WTC11 (cell line): ENCODE measurements at regions not wholly inside any gene's neighbourhood (a gene's known extent, or its start where the extent isn't known, plus 50 kb on each side); places are given as distances from the start of the nearest gene placed in this dataset.

Experiments used
- ARID4B ChIP-seq: sonication (generic); formaldehyde crosslinking; IDR thresholded peaks from 2 replicates; pipeline ENCODE4 v1.8.0; 2023; ENCODE audit warnings: missing genetic modification reagents, mild to moderate bottlenecking, borderline replicate concordance
- CTCF ChIP-seq: fragments of 200-600 bp; IDR thresholded peaks from 2 replicates; pipeline ENCODE4 v1.8.0; 2022; ENCODE audit warnings: antibody characterized with exemption
- FOXJ3 ChIP-seq: sonication (generic); formaldehyde crosslinking; IDR thresholded peaks from 2 replicates; pipeline ENCODE4 v1.9.0; 2021; ENCODE audit warnings: missing genetic modification reagents, mild to moderate bottlenecking, borderline replicate concordance
- JAZF1 ChIP-seq: fragments of 250-450 bp; sonication (Bioruptor Pico); IDR thresholded peaks from 2 replicates; pipeline ENCODE4 v1.9.0; 2021; ENCODE audit warnings: moderate library complexity, mild to moderate bottlenecking, inconsistent platforms
- MAX ChIP-seq: sonication (generic); formaldehyde crosslinking; IDR thresholded peaks from 2 replicates; pipeline ENCODE4 v1.8.0; 2022; ENCODE audit warnings: mild to moderate bottlenecking, missing genetic modification reagents
- NFYB ChIP-seq: sonication (generic); formaldehyde crosslinking; conservative IDR thresholded peaks from 2 replicates; pipeline ENCODE4 v1.8.0; 2022; ENCODE audit warnings: low read depth, missing genetic modification reagents
- STAT6 ChIP-seq: sonication (generic); formaldehyde crosslinking; conservative IDR thresholded peaks from 2 replicates; pipeline ENCODE4 v1.8.1; 2023; ENCODE audit warnings: mild to moderate bottlenecking, low read depth, missing genetic modification reagents, moderate library complexity
- TEAD4 ChIP-seq: sonication (generic); formaldehyde crosslinking; IDR thresholded peaks from 2 replicates; pipeline ENCODE4 v1.8.0; 2022; ENCODE audit warnings: mild to moderate bottlenecking, missing genetic modification reagents
- ZBTB43 ChIP-seq: sonication (generic); formaldehyde crosslinking; IDR thresholded peaks from 2 replicates; pipeline ENCODE4 v1.8.1; 2023; ENCODE audit warnings: mild to moderate bottlenecking, missing genetic modification reagents
- ZNF219 ChIP-seq: sonication (generic); formaldehyde crosslinking; IDR thresholded peaks from 2 replicates; pipeline ENCODE4 v1.8.0; 2023; ENCODE audit warnings: missing genetic modification reagents, mild to moderate bottlenecking, borderline replicate concordance
- ZNF263 ChIP-seq: sonication (generic); formaldehyde crosslinking; IDR thresholded peaks from 2 replicates; pipeline ENCODE4 v1.8.1; 2022; ENCODE audit warnings: low read depth, mild to moderate bottlenecking, moderate library complexity, missing genetic modification reagents
- ZSCAN18 ChIP-seq: fragments of 250-450 bp; sonication (Bioruptor Pico); IDR thresholded peaks from 2 replicates; pipeline ENCODE4 v2.1.2; 2022; ENCODE audit warnings: mild to moderate bottlenecking, moderate library complexity

GRCh38 chr1:222956601-222957000, 141.8 kb downstream of the DISP1 start:
- no peak for TF ChIP-seq CTCF
- no peak for TF ChIP-seq NFYB (CRISPR knock-in tag)
- TF ChIP-seq JAZF1 (CRISPR knock-in tag) = no peak
- TF ChIP-seq ARID4B (CRISPR knock-in tag) = no peak
- TF ChIP-seq FOXJ3 (CRISPR knock-in tag) = no peak
- no peak for TF ChIP-seq STAT6
- no peak for TF ChIP-seq ZNF219 (CRISPR knock-in tag)
- no peak for TF ChIP-seq MAX (CRISPR knock-in tag)
- TF ChIP-seq TEAD4 (CRISPR knock-in tag) = no peak
- no peak for TF ChIP-seq ZBTB43 (CRISPR knock-in tag)
- no peak for TF ChIP-seq ZNF263 (CRISPR knock-in tag)
- no peak for TF ChIP-seq ZSCAN18 (CRISPR knock-in tag)
